HG02943 (cell line): ENCODE measurements at regions not wholly inside any gene's neighbourhood (a gene's known extent, or its start where the extent isn't known, plus 50 kb on each side); places are given as distances from the start of the nearest gene placed in this dataset.
"Not testable (repeated sequence)": the region's sequence is repeated elsewhere in the genome, so short reads cannot be mapped to it uniquely, and the experiment has no call there.

ENCODE experiments used
- ATAC-seq: cut with Tn5 transposase; IDR thresholded peaks from one replicate; pipeline ENCODE4 v1.9.1; 2021; ENCODE audit warnings: mild to moderate bottlenecking, low read depth, moderate library complexity; ENCODE audit not compliant: unreplicated experiment

DNA sequence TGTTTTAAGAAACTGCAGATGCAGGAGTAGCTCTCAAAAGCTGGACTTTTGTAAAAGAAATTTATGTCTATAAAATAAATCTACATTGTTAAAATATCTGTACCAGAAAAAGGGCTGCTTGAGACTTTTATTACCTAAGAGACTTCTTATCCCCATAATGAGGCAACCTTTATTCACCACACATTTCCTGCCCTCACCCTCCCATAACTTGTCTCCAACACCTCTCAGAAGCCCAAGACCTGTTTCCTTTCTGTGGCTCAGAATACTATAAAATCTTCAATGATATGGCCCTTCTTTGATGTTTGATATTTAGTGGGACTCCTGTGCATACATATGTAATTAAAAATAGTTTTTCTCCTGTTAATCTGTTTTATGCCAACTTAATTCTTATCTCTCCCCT lies 141.5 kb upstream of the FER start:
- ATAC-seq = no peak

GRCh38 chr5:108602830-108603229 lies 144.9 kb upstream of the FER start:
- no peak for ATAC-seq

DNA sequence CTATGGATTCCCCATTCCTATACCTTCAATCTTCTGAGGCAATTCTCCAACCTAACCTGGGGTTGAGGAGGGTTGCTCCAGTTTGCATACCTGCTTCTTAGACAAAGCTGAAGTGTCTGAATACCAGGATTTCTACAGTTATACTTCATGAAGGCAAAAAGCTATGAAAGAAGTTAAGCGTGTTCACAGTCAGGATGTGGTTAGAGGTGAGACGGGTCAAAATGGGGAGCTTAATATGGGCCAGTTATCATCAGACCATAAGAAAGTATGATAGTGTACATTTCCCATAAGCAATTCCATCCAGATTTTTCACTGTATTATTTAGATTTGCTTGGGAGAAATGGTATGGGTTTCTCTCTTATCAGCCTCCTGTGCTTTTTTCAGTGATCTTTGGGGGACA lies 156.9 kb upstream of the FER start:
- ATAC-seq = no peak

GRCh38 chr5:108588323-108588722 lies 159.4 kb upstream of the FER start:
- no peak for ATAC-seq

DNA sequence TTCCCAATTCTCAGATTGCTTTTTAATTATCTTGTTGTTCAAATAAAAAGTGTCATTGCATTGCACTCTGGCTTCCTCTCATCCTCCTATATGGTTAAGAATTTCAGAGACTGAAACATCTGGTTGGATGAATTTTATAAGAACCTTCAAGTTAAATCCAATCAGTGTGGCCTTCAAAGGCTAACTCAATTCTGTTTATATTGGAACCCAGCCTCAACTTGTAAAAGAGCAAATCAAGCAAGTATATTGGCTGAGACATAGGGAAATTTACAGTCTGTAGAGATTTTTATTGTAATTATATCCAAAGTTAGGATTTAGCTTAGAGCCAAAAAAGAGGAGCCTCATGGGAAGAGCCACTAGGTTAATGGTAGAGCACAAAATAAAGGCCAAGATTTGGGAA lies 159.9 kb upstream of the FER start:
- ATAC-seq = no peak

DNA sequence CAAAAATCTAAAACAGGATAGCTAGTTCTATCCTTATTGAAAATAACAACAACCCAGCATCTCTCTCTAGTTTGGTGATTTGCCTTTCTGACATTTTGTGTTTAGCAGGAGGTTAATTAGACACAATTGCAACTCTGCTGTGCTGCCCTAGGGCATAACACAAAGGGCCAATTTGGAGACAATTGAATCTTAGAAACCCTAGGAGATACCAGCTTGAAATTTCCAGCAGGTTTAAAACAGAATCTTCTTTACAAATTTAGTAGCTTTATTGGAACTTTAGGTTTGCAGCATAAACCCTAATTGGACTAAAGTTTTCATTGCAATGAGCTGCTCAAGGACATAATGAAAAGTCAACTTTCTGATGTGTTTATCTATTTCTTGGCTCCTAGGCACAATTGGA lies 166.7 kb upstream of the FER start:
- no peak for ATAC-seq

DNA sequence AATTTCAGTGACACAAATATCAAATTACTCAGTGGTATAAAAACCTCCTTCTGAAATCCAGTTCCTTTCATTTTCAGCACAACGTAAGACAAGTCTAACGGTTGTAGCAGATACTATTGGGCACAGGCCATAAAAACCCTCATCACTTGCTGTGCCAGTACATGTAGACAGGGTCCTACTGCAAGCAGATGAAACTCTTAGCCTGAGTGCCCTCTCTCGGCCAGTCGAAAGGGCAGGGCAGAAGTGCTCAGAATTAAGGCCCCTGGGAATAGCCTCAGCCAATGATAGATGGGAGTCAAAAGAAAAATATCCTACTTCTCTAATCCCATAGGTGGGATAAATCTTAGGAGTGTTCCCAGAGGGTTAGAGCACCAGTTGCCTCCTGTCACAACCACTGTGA lies 168.5 kb upstream of the FER start:
- no peak for ATAC-seq

DNA sequence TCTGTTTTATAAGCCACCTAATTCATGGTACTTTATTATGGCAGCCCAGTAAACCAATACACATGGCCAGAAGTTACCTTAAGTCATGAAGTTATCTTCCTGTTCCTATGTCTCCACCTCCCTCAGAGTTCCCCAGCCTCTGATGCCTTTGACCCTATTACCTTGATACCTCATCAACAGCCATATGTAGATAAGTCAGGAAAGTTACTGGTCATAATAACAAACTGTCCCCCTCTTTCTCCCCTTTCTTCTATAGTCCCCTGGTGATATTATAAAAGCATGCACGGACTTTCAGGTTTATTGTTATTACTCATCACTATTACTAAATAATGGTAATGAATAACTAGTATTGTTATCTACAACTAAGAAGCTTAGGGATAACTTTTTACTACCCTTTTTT lies 168.9 kb upstream of the FER start:
- ATAC-seq = no peak

DNA sequence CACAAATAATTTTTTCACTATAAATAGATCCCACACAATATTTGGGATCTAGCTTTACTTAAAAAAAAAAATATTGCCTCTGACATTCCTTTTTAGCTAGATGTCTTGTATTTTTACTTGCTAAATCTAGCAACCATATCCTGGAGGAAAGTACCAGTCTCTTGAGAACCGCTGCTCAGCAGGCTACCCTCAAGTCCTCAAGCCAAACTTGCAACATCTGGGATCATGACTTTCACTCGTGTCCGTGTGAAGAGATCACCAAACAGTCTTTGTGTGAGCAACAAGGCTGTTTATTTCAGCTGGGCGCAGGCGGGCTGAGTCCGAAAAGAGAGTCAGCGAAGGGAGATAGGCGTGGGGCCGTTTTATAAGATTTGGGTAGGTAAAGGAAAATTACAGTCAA lies 180.3 kb upstream of the FER start:
- ATAC-seq = no peak

DNA sequence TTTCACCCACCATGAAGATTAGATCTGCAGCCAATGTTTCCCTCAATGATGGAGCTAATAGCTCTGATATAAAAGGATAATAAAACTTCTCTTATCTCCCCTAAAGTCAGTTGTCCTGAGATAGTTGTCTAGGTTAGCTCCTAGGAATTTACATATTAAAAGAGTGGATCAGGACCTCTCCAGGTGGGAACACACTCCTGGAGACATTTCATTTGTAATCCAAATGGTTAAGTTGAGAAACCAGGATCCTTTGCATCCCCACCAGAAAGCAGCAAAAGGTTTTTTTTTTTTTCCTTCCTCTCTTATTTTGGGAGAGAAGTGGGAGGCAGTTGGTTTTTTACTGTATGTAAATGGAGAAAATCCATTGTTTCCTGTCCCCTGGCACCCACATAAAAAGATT lies 182.5 kb upstream of the FBXL17 start:
- ATAC-seq = no peak

- ATAC-seq = no peak
These were observed 180.2 kb upstream of the FBXL17 start for GRCh38 chr5:108562205-108562454.

- no peak for ATAC-seq
These were observed 179.7 kb upstream of the FBXL17 start for GRCh38 chr5:108561416-108562204.

DNA sequence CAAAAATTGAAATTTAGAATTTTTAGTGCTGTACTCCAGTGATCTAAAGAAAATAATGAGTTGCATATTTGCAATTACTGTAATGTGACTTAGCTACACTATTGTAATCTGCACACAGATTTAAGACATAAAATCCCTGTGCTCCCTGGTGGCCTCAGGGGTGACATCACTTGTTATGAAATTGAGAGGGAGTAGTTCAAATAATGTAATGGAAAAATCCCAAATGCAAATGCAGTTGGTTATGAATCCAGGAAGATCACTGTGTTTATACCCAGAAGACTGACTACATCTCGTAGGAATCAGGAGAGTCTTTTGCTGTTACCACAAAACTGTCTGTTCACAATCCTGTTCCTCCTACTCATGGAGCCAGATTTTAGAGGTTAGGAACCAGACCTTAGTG lies 178.7 kb upstream of the FBXL17 start:
- no peak for ATAC-seq

DNA sequence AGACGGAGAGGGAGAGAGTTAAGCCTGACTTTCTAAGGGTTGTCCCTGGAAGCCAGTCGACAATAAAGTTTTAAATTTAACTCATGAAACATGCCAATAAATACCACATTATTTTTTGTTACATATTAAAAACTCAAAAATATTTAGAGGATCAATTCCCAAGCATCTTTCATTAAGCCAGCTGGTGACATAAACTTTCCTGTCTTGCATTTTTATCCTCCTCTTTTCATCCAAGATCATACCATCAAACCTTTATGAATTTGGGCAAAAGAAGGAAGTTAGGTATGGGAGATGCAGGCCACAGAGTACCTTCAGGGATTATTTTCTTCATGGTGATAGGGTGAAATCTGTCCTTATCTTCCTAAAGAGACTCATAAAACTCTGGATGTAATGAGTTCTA lies 178.3 kb upstream of the FBXL17 start:
- ATAC-seq = no peak

DNA sequence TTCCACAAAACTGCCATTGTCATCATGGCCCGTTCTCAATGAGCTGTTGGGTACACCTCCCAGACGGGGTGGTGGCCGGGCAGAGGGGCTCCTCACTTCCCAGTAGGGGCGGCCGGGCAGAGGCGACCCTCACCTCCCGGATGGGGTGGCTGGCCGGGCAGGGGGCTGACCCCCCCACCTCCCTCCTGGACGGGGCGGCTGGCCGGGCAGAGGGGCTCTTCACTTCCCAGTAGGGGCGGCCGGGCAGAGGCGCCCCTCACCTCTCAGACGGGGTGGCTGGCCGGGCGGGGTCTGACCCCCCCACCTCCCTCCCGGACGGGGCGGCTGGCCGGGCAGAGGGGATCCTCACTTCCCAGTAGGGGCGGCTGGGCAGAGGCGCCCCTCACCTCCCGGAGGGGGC lies 176.9 kb upstream of the FBXL17 start:
- not testable (repeated sequence) for ATAC-seq

DNA sequence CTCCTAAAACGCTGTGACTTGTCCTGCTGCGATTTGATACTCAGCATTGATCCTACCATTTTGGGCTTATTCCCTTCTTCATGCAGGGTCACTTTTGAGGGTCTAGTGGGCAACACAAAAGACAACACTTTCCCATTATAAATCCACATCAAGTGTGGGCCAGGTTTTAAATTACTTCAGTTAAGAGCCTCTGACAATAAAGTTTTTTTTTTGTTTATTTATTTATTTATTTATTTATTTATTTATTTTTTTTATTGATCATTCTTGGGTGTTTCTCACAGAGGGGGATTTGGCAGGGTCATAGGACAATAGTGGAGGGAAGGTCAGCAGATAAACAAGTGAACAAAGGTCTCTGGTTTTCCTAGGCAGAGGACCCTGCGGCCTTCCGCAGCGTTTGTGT lies 176.2 kb upstream of the FBXL17 start:
- not testable (repeated sequence) for ATAC-seq

GRCh38 chr5:108557686-108558085 lies 175.8 kb upstream of the FBXL17 start:
- ATAC-seq = no peak

- no peak for ATAC-seq
These were observed 174.7 kb upstream of the FBXL17 start for GRCh38 chr5:108556441-108557145.

- no peak for ATAC-seq
These were observed 167.0 kb upstream of the FBXL17 start for GRCh38 chr5:108548684-108549596.

GRCh38 chr5:108546939-108547338 lies 165.0 kb upstream of the FBXL17 start:
- no peak for ATAC-seq

DNA sequence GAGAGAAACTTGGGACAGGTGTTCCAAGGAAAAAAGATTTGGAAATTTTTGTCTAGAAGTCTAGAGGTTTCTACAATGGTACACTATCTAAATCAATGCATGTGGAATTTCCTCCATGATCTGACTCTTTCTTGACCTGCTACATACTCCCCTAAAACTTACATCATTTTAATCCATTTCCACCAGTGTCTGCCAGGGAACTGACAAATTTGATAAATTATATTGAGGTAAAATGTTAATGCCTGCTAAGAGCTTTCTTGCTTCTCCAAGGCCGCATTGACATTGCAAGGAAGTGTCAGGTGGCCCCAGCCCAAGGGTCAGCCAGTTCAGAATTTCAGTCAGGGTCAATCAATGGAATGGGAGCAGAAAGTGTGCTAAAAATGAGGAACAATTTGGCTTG lies 163.4 kb upstream of the FBXL17 start:
- ATAC-seq = no peak
